AG09319 (cell line): ENCODE measurements at regions not wholly inside any gene's neighbourhood (a gene's known extent, or its start where the extent isn't known, plus 50 kb on each side); places are given as distances from the start of the nearest gene placed in this dataset.
"Not testable (repeated sequence)": the region's sequence is repeated elsewhere in the genome, so short reads cannot be mapped to it uniquely, and the experiment has no call there.

ENCODE experiments used
- DNase-seq: peaks from one replicate; pipeline ENCODE4 v3.0.0-alpha.2; 2010; ENCODE audit warnings: low read depth; ENCODE audit errors: extremely low read depth
- TF ChIP-seq, protein P1 (sequence below): IDR thresholded peaks from 2 replicates; pipeline ENCODE4 v1.5.1; 2011; ENCODE audit warnings: low read depth, mild to moderate bottlenecking, inconsistent platforms, low read length, moderate library complexity

GRCh38 chr2:190150413-190150812, 87.9 kb upstream of the MSTN start:
- TF ChIP-seq, protein P1, sequence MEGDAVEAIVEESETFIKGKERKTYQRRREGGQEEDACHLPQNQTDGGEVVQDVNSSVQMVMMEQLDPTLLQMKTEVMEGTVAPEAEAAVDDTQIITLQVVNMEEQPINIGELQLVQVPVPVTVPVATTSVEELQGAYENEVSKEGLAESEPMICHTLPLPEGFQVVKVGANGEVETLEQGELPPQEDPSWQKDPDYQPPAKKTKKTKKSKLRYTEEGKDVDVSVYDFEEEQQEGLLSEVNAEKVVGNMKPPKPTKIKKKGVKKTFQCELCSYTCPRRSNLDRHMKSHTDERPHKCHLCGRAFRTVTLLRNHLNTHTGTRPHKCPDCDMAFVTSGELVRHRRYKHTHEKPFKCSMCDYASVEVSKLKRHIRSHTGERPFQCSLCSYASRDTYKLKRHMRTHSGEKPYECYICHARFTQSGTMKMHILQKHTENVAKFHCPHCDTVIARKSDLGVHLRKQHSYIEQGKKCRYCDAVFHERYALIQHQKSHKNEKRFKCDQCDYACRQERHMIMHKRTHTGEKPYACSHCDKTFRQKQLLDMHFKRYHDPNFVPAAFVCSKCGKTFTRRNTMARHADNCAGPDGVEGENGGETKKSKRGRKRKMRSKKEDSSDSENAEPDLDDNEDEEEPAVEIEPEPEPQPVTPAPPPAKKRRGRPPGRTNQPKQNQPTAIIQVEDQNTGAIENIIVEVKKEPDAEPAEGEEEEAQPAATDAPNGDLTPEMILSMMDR, result no peak
- no peak for DNase-seq

DNA sequence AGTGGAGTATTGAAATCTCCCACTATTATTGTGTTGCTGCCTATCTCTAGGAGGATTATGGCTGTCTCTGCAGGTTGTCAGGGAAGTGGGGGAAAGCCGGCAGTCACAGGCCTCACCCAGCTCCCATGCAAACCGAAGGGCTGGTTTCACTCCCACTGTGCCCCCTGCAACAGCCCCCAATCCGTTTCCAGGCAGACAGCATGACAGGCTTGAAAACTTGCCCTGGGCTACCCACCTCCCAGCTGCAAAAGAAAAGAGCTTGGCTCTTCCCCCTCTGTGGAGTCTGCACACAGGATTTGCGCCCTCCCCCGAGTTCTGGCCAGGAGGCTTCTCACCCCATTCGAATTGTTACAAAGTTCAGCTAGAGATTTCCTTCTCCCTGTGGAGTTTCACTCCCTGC, 87.4 kb upstream of the MSTN start:
- TF ChIP-seq, protein P1, result no peak
- no peak for DNase-seq

GRCh38 chr2:190149200-190149599, 86.7 kb upstream of the MSTN start:
- TF ChIP-seq, protein P1, result no peak
- no peak for DNase-seq

DNA sequence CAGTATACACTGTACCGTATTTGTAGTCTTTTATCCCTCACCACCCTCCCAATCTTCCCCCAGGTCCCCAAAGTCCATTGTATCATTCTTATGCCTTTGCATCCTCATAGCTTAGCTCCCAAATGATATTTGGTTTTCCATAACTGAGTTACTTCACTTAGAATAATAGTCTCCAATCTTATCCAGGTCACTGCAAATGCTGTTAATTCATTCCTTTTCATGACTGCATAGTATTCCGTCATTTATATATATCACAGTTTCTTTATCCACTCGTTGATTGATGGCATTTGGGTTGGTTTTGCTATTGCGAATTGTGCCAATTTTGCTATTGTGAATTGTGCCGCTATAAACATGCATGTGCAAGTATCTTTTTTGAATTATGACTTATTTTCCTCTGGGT, 83.6 kb upstream of the MSTN start:
- not testable (repeated sequence) for DNase-seq

DNA sequence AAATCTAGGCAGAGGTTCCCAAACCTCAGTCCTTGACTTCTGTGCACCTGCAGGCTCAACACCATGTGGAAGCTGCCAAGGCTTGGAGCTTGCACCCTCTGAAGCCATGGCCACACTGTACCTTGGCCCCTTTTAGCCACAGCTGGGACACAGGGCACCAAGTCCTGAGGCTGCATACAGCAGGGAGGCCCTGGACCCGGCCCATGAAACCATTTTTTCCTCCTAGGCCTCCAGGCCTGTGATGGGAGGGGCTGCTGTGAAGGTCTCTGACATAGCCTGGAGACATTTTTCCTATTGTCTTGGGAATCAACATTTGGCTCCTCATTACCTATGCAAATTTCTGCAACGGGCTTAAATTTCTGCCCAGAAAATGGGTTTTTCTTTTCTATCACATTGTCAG, 77.9 kb upstream of the MSTN start:
- not testable (repeated sequence) for DNase-seq

DNA sequence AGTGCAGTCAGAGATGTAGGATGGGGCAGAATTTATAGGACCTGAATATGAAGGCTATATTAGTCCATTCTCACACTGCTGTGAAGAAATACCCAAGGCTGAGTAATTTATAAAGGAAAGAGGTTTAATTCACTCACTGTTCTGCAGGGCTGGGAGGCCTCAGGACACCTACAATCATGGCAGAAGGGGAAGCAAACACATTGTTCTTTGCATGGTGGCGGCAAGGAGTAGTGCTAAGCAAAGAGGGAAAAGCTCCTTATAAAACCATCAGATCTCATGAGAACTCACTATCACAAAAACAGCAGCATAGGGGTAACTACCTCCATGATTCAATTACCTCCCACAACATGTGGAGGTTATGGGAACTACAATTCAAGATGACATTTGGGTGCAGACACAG, 76.8 kb upstream of the MSTN start:
- DNase-seq, result no peak
- TF ChIP-seq, protein P1, result no peak

DNA sequence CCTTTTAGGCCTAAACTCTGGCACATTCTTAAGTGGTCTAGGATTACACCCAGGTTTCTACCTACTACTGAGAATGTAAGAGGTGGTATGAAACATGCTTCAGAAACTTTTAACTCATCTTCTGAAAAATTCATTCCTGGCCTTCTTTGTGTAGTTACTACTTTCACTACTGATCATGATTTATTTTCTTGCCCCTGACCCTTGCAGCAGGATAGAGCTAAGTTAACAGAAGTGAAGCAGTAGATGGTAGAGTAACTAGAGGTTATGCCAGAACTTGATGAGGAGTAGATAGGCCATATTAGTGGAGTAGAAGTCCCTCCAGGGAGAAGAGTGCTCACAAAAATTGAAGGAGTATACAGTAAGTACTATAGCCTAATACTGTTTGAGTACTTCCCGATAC, 75.5 kb upstream of the MSTN start:
- TF ChIP-seq, protein P1, result no peak
- DNase-seq, result no peak

DNA sequence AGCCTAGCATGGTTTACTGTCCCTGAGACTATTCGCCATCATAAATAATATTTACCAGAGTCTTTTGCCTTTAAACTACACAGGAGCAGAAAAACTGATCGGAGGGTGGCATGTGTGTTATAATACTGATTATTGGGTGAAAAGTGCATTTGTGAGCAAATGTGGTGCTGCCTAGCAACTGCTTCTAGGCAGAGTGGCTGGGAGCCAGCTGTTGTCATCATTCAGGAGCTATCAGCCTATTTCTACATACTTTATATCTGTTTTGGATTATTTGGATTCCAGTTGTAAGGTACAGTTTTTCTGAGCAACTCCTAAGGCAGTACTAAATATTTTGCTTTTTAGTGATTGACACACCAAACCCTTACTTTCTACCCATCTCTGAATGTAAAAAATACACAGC, 75.0 kb upstream of the MSTN start:
- TF ChIP-seq, protein P1, result no peak
- no peak for DNase-seq

- DNase-seq, result no peak
- TF ChIP-seq, protein P1, result no peak
Observed at GRCh38 chr2:190136825-190137224, 74.3 kb upstream of the MSTN start.
